HG02885 (cell line): ENCODE measurements at regions not wholly inside any gene's neighbourhood (a gene's known extent, or its start where the extent isn't known, plus 50 kb on each side); places are given as distances from the start of the nearest gene placed in this dataset.

Source experiments
- ATAC-seq: cut with Tn5 transposase; IDR thresholded peaks from one replicate; pipeline ENCODE4 v1.9.1; 2021; ENCODE audit warnings: mild to moderate bottlenecking; ENCODE audit not compliant: unreplicated experiment, poor library complexity

DNA sequence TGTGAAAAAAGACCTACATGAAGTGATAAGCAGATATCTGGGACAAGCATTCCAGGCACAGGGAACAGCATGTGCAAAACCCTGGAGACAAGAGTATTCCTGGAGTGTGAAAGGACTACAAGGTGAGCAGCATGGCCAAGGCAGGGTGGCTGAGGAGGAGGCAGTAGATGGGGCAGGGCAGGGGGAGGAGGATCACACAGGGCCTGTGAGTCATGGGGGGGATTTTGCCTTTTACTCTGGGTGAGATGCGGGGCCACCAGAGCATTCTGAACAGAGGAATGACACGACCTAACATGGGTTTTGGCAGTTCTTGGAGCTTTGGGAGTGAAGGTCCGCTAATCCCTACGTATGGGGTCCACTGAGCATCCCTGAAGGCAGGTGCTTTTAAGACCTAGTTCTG is 69.8 kb upstream of the CCN6 start:
- no peak for ATAC-seq

DNA sequence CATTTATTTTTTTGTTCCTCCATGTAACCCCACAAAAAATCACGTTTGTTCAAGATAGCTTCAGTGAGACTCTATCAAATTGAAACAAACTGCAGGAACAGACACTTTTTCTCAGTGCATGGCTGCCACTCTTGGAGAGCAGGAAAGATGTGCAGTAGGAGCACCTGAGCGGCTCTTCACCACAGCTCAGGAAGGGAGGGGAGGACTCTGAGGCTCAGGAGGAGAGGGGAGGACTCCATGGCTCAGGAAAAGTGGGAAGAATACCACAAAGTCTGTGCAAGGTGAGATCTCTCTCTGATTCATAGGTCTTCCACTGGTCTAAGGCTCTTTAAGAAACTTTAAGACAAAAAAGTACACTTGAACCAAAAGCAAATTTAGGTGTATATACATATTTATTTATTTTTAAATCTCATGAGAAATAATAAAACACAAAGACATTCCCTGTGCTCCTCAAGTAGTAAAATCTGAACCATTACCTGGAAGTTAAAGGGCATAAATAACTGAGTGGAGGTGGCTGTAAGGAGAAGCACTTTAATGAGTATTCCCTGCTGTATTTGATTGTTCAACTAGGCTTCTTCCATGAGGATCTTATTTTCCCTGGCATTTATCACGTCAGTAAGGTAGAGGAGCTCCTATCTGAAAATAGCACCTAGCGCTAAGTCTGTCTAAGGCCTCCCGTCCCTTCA is 69.2 kb upstream of the CCN6 start:
- ATAC-seq: no peak

DNA sequence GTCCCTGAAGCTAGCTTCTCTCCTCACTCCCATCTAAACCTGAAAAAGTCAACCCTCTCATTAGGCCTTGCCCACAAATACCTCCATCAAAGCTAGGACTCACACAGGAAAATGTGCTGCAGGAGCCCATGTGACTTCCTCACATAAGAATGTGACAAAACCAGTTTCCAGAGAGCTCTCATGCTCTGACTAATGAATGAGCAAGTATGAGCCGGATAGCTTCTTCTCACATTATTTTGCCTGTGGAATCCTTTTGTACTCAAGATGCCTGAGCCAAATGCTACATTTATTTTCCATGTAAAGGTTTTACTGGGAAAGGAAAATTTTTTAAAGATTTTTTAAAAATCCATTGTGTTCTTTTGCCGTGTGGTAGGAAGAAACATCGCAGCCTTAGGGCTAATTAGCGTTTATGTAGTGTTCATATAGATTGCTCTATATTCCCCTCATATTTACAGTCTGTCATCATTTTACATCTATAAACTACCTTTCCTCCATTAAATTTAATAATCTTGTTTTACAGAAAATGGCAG is 68.6 kb upstream of the CCN6 start:
- ATAC-seq: no peak

DNA sequence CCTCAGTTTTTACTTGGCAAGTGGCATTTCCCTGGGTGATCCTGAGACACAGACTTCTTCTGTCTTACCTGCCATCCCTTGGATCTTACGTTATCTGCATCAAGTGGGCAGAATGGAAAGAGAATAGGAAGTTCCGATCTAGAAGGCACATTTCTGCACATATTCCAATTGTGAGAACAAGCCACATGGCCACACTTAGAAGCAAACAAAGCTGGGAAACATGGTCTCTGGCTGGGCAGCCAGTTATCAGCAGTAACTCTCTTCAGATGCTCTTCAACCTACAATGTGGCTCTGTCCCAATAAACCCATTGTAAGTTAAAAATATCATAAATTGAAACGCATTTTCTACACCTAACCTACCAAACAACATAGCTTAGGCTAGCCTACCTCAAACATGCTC is 67.3 kb upstream of the CCN6 start:
- ATAC-seq: no peak

DNA sequence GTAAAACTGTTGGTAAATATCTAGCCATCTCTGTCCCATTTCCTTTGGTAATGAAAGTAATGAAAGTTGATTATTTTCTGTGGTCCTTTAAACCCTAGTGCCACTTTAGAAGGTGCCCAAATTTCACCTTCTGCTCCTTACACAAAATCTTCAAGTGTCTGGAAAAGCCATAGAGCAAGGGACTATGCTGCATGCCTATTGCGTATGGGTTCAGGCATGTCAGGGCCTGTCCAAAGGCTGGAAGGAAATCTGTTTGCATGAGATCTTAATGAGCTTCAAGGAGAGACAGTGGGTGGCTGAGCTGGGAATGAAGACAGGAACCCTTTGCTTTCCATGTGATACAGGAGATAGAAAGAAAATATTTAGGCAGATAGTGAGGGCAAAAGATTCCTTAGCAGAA is 66.6 kb upstream of the CCN6 start:
- ATAC-seq: no peak

DNA sequence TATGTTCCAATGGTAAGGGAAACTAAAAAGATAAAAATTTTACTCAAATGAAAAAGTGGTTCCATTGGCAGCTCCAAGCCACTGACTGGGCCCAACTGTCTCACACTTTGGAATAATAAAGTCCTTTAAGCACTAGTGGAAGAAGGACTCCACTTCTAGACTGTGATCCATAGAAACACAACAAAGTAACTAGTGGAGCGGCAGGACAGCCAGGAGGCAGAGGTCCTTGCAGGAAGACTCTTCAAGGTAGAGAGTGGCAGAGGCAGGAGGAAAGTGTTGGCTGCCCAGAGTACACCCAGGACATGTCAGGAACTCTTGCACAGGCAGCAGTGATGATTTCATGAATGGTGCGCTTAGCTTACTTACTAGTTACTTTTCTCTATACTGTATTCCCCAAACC is 65.0 kb upstream of the CCN6 start:
- no peak for ATAC-seq

DNA sequence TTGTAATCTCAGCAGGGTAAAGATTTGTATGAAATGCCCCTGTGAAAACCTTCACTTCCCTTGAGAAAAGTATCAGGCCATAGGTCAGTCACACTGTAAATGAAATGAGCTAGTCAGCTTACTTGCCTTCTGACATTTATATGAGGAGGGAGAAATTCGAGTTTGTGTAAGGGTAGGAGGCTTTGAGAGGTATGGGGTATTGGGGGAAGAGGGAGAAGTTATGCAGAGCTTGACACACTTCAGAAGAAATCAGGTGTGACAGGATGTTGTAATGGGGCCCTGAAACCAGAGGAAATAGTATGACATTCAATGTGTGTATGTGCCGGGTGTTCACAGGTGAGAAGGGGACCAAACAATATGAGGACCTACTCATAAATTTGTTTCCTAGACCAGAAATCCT is 64.2 kb upstream of the CCN6 start:
- peak; percentile 68 for ATAC-seq

DNA sequence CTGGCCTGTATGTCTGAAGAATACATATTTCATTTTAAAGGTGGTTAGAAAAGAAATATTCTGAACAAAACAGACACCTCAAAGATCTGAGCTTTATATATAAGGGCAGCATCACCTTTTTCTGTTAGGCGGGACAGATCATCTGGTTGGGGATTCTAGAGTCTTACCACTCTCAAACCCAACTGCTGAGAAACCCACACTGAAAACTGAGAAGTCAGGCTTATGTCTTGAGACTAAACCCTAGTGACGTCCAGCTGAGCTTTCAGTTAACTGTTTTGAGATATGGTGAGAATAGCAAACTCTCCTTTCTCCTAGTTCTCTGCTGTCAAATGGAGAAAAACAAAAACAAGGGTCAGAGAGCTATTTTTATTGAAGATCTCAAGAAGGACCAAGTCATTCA is 63.7 kb upstream of the CCN6 start:
- ATAC-seq: peak; percentile 61

DNA sequence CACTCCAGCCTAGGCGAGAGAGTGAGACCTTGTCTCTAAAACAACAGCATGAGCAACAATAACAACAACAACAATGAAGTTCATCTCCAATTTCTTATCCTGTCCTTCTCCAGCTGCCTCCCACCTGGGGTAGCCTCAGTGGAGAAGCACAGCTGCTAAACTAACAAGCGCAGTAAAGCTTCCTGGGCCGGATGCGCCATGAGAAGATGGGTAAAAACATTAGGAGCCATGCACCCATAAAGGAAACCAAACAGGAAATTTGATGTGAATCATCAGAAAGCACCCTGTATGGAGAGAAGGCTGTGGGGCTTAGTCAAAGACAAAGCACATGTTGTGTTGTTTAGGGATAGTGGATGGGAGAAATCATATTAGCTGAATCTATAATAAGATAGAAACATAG is 61.1 kb upstream of the CCN6 start:
- ATAC-seq: peak; percentile 49

DNA sequence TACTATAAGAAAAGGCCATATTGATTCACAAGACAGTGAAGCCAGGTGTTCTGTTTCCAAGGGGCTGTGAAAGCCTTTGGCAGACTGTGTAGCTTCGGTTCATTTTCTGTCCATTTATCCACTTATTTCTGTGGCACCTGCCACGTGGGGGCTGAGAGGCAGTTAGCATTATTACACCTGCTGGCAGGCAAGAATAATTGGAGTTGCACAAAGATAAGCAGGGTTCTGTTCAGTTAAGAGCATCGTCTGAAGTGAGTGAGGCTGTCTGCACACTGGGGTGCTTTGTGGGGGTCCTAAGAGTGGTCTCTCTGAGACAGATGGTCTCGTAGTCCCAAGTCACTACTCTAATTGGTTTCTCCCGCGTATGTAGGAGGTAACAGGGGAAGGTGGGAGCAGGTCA is 60.6 kb upstream of the CCN6 start:
- no peak for ATAC-seq

DNA sequence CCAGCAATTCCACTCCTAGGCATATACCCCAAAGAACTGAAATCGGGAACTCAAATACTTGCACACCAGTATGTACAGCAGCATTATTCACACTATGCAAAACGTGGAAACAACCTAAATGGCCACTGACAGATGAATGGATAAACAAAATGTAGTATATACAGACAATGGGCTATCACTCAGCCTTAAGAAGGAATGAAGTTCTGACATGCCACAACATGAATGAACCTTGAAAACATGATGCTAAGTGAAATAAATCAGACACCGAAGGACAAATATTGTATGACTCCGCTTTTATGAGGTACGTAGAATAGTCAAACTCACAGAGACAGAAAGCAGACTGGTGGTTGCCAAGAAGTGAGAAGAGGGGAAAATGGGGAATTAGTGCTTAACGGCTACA is 59.1 kb upstream of the CCN6 start:
- no peak for ATAC-seq

DNA sequence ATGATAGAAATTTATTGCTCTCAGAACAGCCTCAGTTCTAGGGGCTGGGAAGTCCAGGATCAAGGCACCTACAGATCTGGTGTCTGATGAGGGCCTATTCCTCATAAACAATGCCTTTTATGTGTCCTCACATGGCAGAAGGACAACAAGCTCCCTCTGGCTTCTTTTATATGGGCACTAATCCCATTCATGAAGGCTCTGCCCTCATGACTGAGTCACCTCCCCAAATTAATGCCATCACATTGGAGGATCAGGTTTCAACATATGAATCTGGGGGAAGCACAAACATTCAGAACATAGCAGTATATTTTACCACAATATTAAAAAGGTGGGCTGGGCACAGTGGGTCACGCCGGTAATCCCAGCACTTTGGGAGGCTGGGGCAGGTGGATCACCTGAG is 58.5 kb upstream of the CCN6 start:
- ATAC-seq: no peak

DNA sequence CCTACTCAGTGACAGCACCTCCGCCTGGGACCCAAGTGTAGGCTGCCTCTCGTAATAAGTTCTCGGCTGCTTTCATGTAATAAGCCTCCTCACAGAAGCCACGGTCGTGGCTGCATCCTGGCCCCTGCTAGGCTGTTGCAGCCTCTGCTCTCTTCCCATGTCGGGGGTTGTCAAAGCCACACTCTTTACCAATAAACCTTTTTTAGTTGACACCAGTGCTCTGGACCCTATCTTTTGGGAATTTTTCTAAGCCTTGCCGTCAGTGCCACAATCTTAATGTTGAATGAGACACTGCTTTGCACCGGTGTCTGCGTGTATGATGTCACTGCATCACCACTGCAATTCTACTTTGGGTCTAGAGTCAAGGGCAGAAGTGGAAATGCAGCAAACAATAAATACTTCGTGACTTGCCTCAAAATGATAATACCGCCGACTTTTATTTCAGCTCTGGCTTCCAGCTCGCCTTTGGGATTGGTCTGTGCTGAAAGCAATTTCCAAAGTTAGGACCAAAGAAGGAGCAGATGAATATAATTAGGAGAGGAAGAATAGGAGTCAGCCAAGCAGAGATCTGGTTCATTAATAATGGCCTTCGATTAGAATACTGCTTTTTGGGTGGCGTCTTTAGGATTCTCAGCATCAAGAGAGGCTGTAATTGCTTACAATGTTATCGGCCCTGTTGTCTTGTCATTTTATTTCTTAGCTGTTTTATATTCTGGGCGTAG is 57.6 kb upstream of the CCN6 start:
- no peak for ATAC-seq

DNA sequence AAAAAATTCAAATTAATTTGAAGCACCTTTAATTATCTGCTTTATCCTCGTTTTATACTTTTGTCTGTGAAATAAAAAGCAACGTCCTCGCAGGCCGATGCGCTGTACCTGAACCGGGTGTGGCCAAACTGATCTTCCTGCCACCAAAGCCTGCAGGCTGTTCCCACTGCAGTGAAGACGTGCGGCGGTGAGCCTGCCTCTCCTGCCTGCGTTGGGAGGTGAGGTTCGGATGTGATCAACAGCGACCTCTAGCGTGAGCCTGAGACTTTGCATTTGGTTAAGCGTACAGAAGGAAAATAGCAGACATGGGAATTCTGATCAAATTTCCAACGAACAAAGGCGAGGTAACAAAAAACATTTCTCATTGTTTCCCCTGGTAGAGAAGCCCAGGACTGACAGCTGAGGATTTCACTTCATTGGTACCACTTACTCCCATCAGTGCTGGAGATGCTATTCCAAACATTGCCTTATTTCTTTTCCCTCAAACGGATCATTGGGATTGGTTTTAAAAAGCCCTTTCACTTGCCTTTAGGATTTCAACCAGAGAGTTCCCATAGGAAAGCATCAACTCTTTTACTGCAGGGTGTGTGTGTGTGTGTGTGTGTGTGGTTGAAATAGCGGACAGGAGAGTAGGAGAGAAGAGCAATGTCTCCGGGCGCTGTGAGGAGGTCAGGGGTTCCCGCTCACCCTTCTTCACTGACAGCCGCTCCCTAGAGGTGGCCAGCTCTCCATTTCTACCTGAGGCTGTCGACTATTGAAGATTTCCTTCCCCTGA is 56.6 kb upstream of the CCN6 start:
- peak; percentile 70 for ATAC-seq

DNA sequence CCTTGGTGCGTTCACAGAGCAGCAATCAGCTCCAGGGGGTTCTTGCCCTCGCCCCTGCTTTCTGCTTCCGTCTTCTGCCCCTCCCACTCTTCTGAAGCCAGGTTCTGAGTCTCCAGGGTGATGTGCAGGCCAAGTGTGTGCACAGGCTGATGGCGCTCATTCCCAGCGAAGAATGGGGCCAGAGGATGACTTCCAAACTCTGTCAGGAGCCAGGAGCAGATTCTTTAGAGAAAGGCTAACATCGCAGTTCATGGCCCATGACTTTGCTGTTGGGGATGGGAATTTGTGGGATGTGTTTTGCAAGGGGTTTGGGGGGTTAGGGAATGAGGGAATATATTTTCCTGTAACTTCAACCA is 56.1 kb upstream of the CCN6 start:
- no peak for ATAC-seq

DNA sequence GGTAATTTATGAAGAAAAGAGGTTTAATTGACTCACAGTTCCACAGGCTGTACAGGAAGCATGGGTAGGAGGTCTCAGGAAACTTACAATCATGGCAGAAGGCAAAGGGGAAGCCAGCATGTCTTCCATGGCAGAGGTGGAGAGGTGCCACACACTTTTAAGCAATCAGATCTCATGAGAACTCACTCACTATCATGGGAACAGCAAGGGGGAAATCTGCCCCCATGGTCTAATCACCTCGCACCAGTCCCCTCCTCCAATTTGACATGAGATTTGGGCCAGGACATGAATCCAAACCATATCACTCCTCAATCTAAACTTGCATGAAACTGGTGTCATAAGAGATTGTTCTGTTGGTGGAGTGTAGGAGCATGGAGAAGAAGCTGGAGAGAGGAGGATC is 51.6 kb upstream of the CCN6 start:
- no peak for ATAC-seq
